Chondrocyte (in vitro differentiated cells): ENCODE measurements at regions not wholly inside any gene's neighbourhood (a gene's known extent, or its start where the extent isn't known, plus 50 kb on each side); places are given as distances from the start of the nearest gene placed in this dataset.
"Not testable (repeated sequence)": the region's sequence is repeated elsewhere in the genome, so short reads cannot be mapped to it uniquely, and the experiment has no call there.

Experiments
- DNase-seq: peaks from one replicate; pipeline ENCODE4 v3.0.0; 2021; ENCODE audit warnings: mixed read lengths, low spot score
- H3K27ac Mint-ChIP-seq: one replicate; pipeline ENCODE4 v1.8.0; 2021; ENCODE audit warnings: mild to moderate bottlenecking, moderate library complexity, mixed read lengths; ENCODE audit not compliant: unreplicated experiment
- H3K27me3 Mint-ChIP-seq: 2 replicates; pipeline ENCODE4 v1.8.0; 2021; ENCODE audit warnings: low read depth, mixed read lengths
- H3K36me3 Mint-ChIP-seq: 2 replicates; pipeline ENCODE4 v1.8.0; 2021; ENCODE audit warnings: low read depth, mixed read lengths
- H3K4me1 Mint-ChIP-seq: 2 replicates; pipeline ENCODE4 v1.8.0; 2021; ENCODE audit warnings: low read depth, mild to moderate bottlenecking, mixed read lengths
- H3K4me3 Mint-ChIP-seq: one replicate; pipeline ENCODE4 v1.8.0; 2021; ENCODE audit warnings: mild to moderate bottlenecking, moderate library complexity, mixed read lengths; ENCODE audit not compliant: unreplicated experiment
- H3K9me3 Mint-ChIP-seq: 2 replicates; pipeline ENCODE4 v1.8.0; 2021; ENCODE audit warnings: low read depth, mixed read lengths
- TF ChIP-seq, protein P1 (sequence below): fragments of 200-600 bp; sonication (generic); IDR thresholded peaks from 2 replicates; pipeline ENCODE4 v1.5.0; 2021; ENCODE audit warnings: antibody characterized with exemption, mild to moderate bottlenecking, moderate library complexity

DNA sequence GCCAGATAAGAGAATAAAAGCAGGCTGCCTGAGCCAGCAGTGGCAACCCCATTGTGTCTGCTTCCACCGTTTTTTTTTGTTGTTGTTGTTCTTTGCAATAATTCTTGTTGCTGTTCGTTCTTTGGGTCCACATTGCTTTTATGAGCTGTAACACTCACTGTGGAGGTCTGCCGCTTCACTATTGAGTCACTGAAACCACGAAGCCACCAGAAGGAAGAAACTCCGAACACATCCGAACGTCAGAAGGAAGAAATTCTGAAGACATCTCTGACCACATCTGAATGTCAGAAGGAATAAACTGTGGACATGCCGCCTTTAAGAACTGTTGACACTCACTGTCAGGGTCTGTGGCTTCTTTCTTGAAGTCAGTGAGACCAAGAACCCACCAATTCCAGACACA, 110.5 kb downstream of the PCDH18 start:
- H3K27me3 Mint-ChIP-seq: no peaks in the 10 kb centered on the region
- no peak overlapping the region for H3K4me3 Mint-ChIP-seq
- peaks cover 5% of the 10 kb centered on the region for H3K36me3 Mint-ChIP-seq
- peak overlapping the region; percentile 15 for H3K27ac Mint-ChIP-seq
- H3K9me3 Mint-ChIP-seq: peaks cover 20% of the 10 kb centered on the region
- TF ChIP-seq, protein P1, sequence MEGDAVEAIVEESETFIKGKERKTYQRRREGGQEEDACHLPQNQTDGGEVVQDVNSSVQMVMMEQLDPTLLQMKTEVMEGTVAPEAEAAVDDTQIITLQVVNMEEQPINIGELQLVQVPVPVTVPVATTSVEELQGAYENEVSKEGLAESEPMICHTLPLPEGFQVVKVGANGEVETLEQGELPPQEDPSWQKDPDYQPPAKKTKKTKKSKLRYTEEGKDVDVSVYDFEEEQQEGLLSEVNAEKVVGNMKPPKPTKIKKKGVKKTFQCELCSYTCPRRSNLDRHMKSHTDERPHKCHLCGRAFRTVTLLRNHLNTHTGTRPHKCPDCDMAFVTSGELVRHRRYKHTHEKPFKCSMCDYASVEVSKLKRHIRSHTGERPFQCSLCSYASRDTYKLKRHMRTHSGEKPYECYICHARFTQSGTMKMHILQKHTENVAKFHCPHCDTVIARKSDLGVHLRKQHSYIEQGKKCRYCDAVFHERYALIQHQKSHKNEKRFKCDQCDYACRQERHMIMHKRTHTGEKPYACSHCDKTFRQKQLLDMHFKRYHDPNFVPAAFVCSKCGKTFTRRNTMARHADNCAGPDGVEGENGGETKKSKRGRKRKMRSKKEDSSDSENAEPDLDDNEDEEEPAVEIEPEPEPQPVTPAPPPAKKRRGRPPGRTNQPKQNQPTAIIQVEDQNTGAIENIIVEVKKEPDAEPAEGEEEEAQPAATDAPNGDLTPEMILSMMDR: no peak
- peaks cover 47% of the 10 kb centered on the region for H3K4me1 Mint-ChIP-seq
- DNase-seq: no peak

- peak overlapping the region; percentile 44 for H3K4me3 Mint-ChIP-seq
- H3K36me3 Mint-ChIP-seq: peaks cover 5% of the 10 kb centered on the region
- peaks cover 55% of the 10 kb centered on the region for H3K4me1 Mint-ChIP-seq
- H3K9me3 Mint-ChIP-seq: peaks cover 20% of the 10 kb centered on the region
- TF ChIP-seq, protein P1: no peak
- no peak overlapping the region for H3K27ac Mint-ChIP-seq
- peak; percentile 73 for DNase-seq
- H3K27me3 Mint-ChIP-seq: no peaks in the 10 kb centered on the region
Observed at GRCh38 chr4:137420901-137421396, 111.3 kb downstream of the PCDH18 start.

GRCh38 chr4:137417676-137418075, 114.6 kb downstream of the PCDH18 start:
- DNase-seq: no peak
- Mint-ChIP-seq H3K4me3 (no peak overlapping the region), H3K4me1 (peaks cover 48% of the 10 kb centered on the region), H3K9me3 (peaks cover 14% of the 10 kb centered on the region), H3K27ac (no peak overlapping the region), H3K27me3 (no peaks in the 10 kb centered on the region), H3K36me3 (peaks cover 3% of the 10 kb centered on the region)
- TF ChIP-seq, protein P1: no peak

DNA sequence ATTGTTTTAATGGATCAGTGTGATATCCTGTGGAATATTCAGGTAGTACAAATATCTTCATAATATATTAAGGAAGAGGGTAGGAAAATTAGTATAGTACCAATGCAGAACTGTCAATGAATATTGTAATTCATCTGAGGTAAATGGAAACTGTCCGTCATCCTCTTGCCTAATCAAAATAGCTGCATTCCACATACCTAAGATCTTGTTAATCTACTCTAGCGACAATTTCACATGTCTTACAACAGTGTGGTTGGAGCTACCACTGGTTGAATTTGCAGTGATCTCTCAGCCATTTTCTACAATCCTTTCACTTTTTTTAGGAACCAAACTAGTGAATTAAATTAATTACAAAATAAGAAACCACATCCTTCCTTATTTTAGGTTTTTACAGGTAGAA, 117.5 kb downstream of the PCDH18 start:
- no peak for DNase-seq
- H3K4me3 Mint-ChIP-seq: no peak overlapping the region

DNA sequence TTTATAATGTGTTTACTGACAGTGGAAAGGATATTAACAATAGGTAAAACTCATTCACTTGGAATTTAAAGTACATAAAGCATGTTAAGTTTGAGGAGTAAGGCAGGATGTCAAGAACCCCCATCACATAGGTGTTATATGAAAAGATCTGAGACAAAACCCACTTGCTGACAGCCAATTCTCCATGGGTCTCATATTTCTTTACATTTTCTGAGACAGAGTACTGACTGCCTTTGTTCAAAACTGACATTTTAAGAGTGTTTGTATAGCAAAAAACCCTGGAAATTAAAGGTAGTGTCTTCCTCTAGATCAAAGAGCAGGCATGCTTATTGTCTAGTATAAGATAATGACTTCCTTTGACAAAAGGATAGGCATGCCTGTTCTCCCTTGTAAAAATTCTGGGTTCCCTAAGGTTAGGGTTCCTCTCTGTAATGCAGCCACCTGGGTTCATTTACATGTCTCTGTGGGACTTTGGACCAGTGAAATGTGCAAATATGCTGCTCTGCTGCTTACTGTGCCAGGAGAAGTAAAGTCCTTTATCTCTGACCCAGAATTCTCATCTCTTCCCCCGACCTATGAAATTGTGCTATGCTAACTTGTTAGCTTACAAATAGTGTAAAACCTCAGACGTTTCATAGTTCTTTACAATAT, 123.6 kb downstream of the PCDH18 start:
- no peak overlapping the region for H3K27ac Mint-ChIP-seq

More for the DNA sequence above, 117.5 kb downstream of the PCDH18 start:
- H3K36me3 Mint-ChIP-seq: no peaks in the 10 kb centered on the region
- no peaks in the 10 kb centered on the region for H3K27me3 Mint-ChIP-seq
- peaks cover 4% of the 10 kb centered on the region for H3K9me3 Mint-ChIP-seq
- H3K27ac Mint-ChIP-seq: no peak overlapping the region
- H3K4me1 Mint-ChIP-seq: peaks cover 38% of the 10 kb centered on the region
- TF ChIP-seq, protein P1: no peak

DNA sequence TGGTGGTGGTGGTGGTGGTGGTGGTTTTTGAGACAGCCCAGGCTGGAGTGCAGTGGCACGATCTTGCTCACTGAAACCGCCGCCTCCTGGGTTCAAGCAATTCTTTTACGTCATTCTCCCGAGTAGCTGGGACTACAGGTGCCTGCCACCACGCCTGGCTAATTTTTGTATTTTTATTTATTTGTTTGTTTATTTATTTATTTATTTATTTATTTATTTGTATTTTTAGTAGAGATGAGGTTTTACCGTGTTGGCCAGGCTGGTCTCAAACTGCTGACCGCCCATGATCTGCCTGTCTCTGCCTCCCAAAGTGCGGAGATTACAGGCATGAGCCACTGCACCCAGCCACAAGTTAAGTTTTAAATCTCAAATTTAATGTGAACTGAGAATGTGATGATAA, 126.5 kb downstream of the PCDH18 start:
- not testable (repeated sequence) for H3K27ac Mint-ChIP-seq, H3K27me3 Mint-ChIP-seq, H3K36me3 Mint-ChIP-seq, H3K4me3 Mint-ChIP-seq, DNase-seq, H3K9me3 Mint-ChIP-seq, H3K4me1 Mint-ChIP-seq

More for the DNA sequence above, 123.6 kb downstream of the PCDH18 start:
- no peak for DNase-seq
- Mint-ChIP-seq H3K4me3 (no peak overlapping the region), H3K27me3 (no peaks in the 10 kb centered on the region), H3K9me3 (peaks cover 3% of the 10 kb centered on the region), H3K36me3 (peaks cover 1% of the 10 kb centered on the region), H3K4me1 (peaks cover 3% of the 10 kb centered on the region)
- TF ChIP-seq, protein P1: no peak
